HG02938 (cell line): ENCODE measurements at regions not wholly inside any gene's neighbourhood (a gene's known extent, or its start where the extent isn't known, plus 50 kb on each side); places are given as distances from the start of the nearest gene placed in this dataset.

ENCODE experiments used
- ATAC-seq: cut with Tn5 transposase; IDR thresholded peaks from one replicate; pipeline ENCODE4 v1.9.1; 2021; ENCODE audit warnings: mild to moderate bottlenecking, moderate library complexity; ENCODE audit not compliant: unreplicated experiment

GRCh38 chr1:14543191-14543840 lies 55.2 kb upstream of the KAZN start:
- no peak for ATAC-seq

GRCh38 chr1:14544319-14544718 lies 54.2 kb upstream of the KAZN start:
- ATAC-seq = no peak

GRCh38 chr1:14545422-14546025 lies 53.0 kb upstream of the KAZN start:
- ATAC-seq = no peak

- ATAC-seq = no peak
Measured at GRCh38 chr1:14546416-14546815, 52.1 kb upstream of the KAZN start.
